Parathyroid adenoma (tissue), 2 donors: ENCODE measurements at regions not wholly inside any gene's neighbourhood (a gene's known extent, or its start where the extent isn't known, plus 50 kb on each side); places are given as distances from the start of the nearest gene placed in this dataset.
A peak's percentile ranks its signal among the peaks of the same experiment; 100 is the strongest.

Experiments
- H2AFZ ChIP-seq: fragments of 300-600 bp; sonication (generic); one replicate; pipeline ENCODE4 v1.7.0; 2017; ENCODE audit warnings: antibody characterized with exemption, mild to moderate bottlenecking
- H3K27ac ChIP-seq: fragments of 300-600 bp; sonication (generic); one replicate; pipeline ENCODE4 v1.7.0; 2017
- H3K27me3 ChIP-seq: fragments of 300-600 bp; sonication (generic); one replicate; pipeline ENCODE4 v1.7.0; 2017; ENCODE audit warnings: low read length; ENCODE audit not compliant: control insufficient read depth, insufficient read depth
- H3K36me3 ChIP-seq: fragments of 300-600 bp; sonication (generic); one replicate; pipeline ENCODE4 v1.7.0; 2017; ENCODE audit warnings: low read length; ENCODE audit not compliant: control insufficient read depth, insufficient read depth
- H3K4me1 ChIP-seq: fragments of 300-600 bp; sonication (generic); one replicate; pipeline ENCODE4 v1.7.0; 2017; ENCODE audit warnings: control low read depth
- H3K4me2 ChIP-seq: fragments of 300-600 bp; sonication (generic); one replicate; pipeline ENCODE4 v1.7.0; 2017; ENCODE audit warnings: low read length
- H3K4me3 ChIP-seq: fragments of 300-600 bp; sonication (generic); one replicate; pipeline ENCODE4 v1.7.0; 2017; ENCODE audit warnings: low read depth, low read length
- H3K79me2 ChIP-seq: fragments of 300-600 bp; sonication (generic); one replicate; pipeline ENCODE4 v1.7.0; 2017; ENCODE audit warnings: control low read depth
- H3K9ac ChIP-seq: fragments of 300-600 bp; sonication (generic); one replicate; pipeline ENCODE4 v1.7.0; 2017; ENCODE audit warnings: mild to moderate bottlenecking
- H3K9me3 ChIP-seq: fragments of 300-600 bp; sonication (generic); one replicate; pipeline ENCODE4 v1.7.0; 2017; ENCODE audit warnings: low read length; ENCODE audit not compliant: control insufficient read depth
- TF ChIP-seq, protein P1 (sequence below): fragments of 300-600 bp; sonication (generic); IDR thresholded peaks from one replicate; pipeline ENCODE4 v1.7.0; 2017; ENCODE audit warnings: antibody characterized with exemption, mild to moderate bottlenecking
- donor health status: primary hyperparathyroidism.

DNA sequence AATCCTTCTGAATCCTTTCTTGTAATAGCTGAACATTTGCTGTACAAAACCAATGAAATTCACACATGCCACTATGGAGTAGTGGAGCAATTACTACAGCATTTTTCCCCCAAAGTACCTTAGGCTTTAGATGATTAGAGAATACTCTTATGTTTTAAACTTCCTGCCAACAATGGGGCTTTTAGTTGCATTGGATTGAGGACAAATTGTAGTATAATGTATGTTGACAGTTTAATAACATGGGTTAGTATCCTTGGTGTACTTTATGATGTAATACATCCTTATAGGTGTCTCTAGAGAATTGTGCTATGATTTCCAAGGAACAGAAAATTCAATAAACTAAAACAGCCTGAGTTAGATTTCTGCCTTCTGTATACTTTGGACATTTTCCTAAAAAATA is 422.7 kb upstream of the GRAMD2B start:
- no peak overlapping the region for H3K4me3 ChIP-seq
- no peaks in the 10 kb centered on the region for H3K36me3 ChIP-seq
- TF ChIP-seq, protein P1, sequence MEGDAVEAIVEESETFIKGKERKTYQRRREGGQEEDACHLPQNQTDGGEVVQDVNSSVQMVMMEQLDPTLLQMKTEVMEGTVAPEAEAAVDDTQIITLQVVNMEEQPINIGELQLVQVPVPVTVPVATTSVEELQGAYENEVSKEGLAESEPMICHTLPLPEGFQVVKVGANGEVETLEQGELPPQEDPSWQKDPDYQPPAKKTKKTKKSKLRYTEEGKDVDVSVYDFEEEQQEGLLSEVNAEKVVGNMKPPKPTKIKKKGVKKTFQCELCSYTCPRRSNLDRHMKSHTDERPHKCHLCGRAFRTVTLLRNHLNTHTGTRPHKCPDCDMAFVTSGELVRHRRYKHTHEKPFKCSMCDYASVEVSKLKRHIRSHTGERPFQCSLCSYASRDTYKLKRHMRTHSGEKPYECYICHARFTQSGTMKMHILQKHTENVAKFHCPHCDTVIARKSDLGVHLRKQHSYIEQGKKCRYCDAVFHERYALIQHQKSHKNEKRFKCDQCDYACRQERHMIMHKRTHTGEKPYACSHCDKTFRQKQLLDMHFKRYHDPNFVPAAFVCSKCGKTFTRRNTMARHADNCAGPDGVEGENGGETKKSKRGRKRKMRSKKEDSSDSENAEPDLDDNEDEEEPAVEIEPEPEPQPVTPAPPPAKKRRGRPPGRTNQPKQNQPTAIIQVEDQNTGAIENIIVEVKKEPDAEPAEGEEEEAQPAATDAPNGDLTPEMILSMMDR, result no peak
- H3K9me3 ChIP-seq, result no peaks in the 10 kb centered on the region
- H3K4me1 ChIP-seq, result no peaks in the 10 kb centered on the region
- no peak overlapping the region for H2AFZ ChIP-seq
- H3K4me2 ChIP-seq, result no peak overlapping the region
- no peaks in the 10 kb centered on the region for H3K27me3 ChIP-seq
- no peak overlapping the region for H3K9ac ChIP-seq
- no peaks in the 10 kb centered on the region for H3K79me2 ChIP-seq
- H3K27ac ChIP-seq, result no peak overlapping the region

DNA sequence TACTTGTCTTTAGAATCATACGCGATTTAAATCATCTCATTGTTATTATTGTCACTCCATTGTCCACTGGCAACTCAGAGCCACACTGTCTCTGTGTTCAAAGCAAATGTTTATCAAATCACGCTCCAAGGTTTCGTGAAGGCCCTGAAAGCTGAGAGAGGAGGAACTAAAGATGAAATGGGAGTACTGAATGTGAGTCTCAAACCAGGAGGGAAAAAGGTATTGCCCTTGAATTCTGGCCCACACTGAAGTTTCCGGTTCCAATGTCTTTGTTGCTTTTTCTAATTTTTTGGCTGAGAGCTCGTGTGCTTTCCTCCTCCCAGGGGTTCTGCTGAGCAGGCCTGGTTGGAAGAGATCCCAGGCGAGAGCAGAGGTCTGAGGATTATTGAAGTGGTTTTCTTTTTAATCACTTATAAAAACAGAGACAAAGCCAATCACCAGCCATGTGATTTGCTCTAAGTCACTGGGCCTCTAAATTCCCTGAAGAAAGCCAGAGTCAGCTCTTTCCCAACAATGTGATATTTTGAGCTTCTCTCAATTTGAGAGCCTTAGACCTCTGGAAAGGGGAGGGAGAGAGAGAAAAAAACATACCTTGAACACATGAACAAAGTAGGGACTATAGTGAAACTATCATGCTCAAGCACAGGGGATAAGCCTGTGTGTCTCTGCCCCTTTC is 420.8 kb upstream of the GRAMD2B start:
- no peak overlapping the region for H3K4me3 ChIP-seq
- no peaks in the 10 kb centered on the region for H3K79me2 ChIP-seq
- no peak overlapping the region for H3K9ac ChIP-seq
- H3K4me2 ChIP-seq, result no peak overlapping the region
- H3K4me1 ChIP-seq, result no peaks in the 10 kb centered on the region
- peak overlapping the region; percentile 25 for H2AFZ ChIP-seq
- no peaks in the 10 kb centered on the region for H3K36me3 ChIP-seq
- TF ChIP-seq, protein P1, result no peak
- H3K9me3 ChIP-seq, result no peaks in the 10 kb centered on the region
- no peaks in the 10 kb centered on the region for H3K27me3 ChIP-seq
- no peak overlapping the region for H3K27ac ChIP-seq

DNA sequence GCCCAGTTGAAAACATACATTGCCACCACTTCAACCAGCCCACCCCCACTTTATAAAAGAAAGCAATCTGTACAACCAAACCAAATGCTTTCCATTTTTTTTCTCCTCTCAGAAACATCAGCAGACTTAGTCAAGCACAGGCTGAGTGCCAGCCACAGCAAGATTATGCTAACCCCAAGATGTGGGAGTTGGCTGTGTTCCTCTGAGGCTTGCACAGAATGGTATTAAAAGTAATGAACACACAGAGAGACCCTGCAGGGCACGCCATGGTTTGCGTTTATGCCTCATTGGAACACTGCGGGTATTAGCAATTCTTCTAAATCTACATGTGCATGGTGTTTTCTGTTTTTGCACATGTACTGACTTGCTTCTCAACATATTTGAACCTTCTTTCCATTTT is 419.9 kb upstream of the GRAMD2B start:
- H2AFZ ChIP-seq, result no peak overlapping the region
- H3K36me3 ChIP-seq, result no peaks in the 10 kb centered on the region
- H3K4me3 ChIP-seq, result no peak overlapping the region
- no peak overlapping the region for H3K9ac ChIP-seq
- no peaks in the 10 kb centered on the region for H3K79me2 ChIP-seq
- TF ChIP-seq, protein P1, result no peak
- H3K27ac ChIP-seq, result no peak overlapping the region
- no peaks in the 10 kb centered on the region for H3K9me3 ChIP-seq
- H3K4me1 ChIP-seq, result no peaks in the 10 kb centered on the region
- H3K27me3 ChIP-seq, result no peaks in the 10 kb centered on the region
- no peak overlapping the region for H3K4me2 ChIP-seq

DNA sequence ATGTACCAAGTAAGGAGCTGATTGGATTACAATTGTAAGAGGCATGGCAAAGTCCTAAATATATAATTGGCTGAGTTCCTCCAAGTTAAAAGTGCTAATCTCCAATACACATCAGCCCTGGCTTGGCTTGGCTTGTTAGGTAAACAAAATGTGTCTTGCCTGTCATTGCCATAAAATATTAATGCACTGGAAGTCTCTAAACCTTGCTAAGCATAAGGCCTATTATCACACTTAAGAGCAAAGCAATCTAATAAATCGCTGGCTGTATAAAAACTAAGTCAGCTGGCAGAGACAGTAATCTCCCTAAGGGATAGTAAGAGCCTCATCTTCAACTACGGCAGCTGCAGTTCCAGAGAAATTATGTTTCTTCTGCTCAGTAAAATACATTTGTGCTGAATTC is 418.6 kb upstream of the GRAMD2B start:
- H3K27ac ChIP-seq, result no peak overlapping the region
- H3K27me3 ChIP-seq, result no peaks in the 10 kb centered on the region
- no peak overlapping the region for H3K9ac ChIP-seq
- H3K9me3 ChIP-seq, result no peaks in the 10 kb centered on the region
- no peaks in the 10 kb centered on the region for H3K4me1 ChIP-seq
- no peaks in the 10 kb centered on the region for H3K36me3 ChIP-seq
- no peak overlapping the region for H3K4me2 ChIP-seq
- TF ChIP-seq, protein P1, result no peak
- H2AFZ ChIP-seq, result no peak overlapping the region
- no peak overlapping the region for H3K4me3 ChIP-seq
- H3K79me2 ChIP-seq, result no peaks in the 10 kb centered on the region

DNA sequence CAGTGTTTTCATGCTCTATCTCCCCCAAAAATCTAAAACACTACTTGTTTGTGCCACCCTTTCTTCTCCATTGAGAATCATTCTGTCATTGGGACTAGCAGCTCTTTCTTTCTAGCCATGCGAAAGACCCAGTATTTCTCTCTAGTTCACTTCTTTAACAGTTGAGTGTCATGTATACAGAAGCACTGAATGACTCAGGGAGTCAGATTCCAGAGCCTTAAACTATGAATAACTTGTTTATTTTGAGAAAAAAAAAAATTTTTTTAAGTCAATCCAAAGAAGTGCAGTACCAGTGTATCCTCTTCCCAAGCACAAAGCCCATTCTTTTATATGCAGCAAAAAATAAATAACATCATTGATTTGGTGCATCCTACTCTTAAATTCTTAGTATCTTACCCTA is 415.4 kb upstream of the GRAMD2B start:
- Histone ChIP-seq H2AFZ (no peak overlapping the region), H3K4me1 (no peaks in the 10 kb centered on the region), H3K4me2 (no peak overlapping the region), H3K36me3 (no peaks in the 10 kb centered on the region), H3K27ac (no peak overlapping the region), H3K4me3 (no peak overlapping the region), H3K79me2 (no peaks in the 10 kb centered on the region), H3K9me3 (no peaks in the 10 kb centered on the region), H3K9ac (no peak overlapping the region), H3K27me3 (no peaks in the 10 kb centered on the region)
- TF ChIP-seq, protein P1, result no peak
